WTC11 (cell line): ENCODE measurements at regions not wholly inside any gene's neighbourhood (a gene's known extent, or its start where the extent isn't known, plus 50 kb on each side); places are given as distances from the start of the nearest gene placed in this dataset.

Experiments
- CREB1 ChIP-seq: sonication (generic); formaldehyde crosslinking; IDR thresholded peaks from 2 replicates; pipeline ENCODE4 v1.8.0; 2023; ENCODE audit warnings: mild to moderate bottlenecking, missing genetic modification reagents
- CTCF ChIP-seq: fragments of 200-600 bp; IDR thresholded peaks from 2 replicates; pipeline ENCODE4 v1.8.0; 2022; ENCODE audit warnings: antibody characterized with exemption
- E2F1 ChIP-seq: sonication (generic); formaldehyde crosslinking; IDR thresholded peaks from 2 replicates; pipeline ENCODE4 v1.8.0; 2022; ENCODE audit warnings: mild to moderate bottlenecking, missing genetic modification reagents
- HMGXB4 ChIP-seq: sonication (generic); formaldehyde crosslinking; IDR thresholded peaks from 2 replicates; pipeline ENCODE4 v1.8.1; 2023; ENCODE audit warnings: mild to moderate bottlenecking, moderate library complexity, missing genetic modification reagents
- IRF1 ChIP-seq: sonication (generic); formaldehyde crosslinking; IDR thresholded peaks from 2 replicates; pipeline ENCODE4 v1.8.0; 2023; ENCODE audit warnings: missing genetic modification reagents
- NR3C1 ChIP-seq: sonication (generic); formaldehyde crosslinking; conservative IDR thresholded peaks from 2 replicates; pipeline ENCODE4 v1.8.1; 2023; ENCODE audit warnings: low read depth, mild to moderate bottlenecking, missing genetic modification reagents
- SP1 ChIP-seq: sonication (generic); formaldehyde crosslinking; conservative IDR thresholded peaks from 2 replicates; pipeline ENCODE4 v1.8.1; 2022; ENCODE audit warnings: missing genetic modification reagents
- STAT6 ChIP-seq: sonication (generic); formaldehyde crosslinking; conservative IDR thresholded peaks from 2 replicates; pipeline ENCODE4 v1.8.1; 2023; ENCODE audit warnings: mild to moderate bottlenecking, low read depth, missing genetic modification reagents, moderate library complexity
- USF2 ChIP-seq: sonication (generic); formaldehyde crosslinking; IDR thresholded peaks from 2 replicates; pipeline ENCODE4 v1.8.1; 2023; ENCODE audit warnings: mild to moderate bottlenecking, missing genetic modification reagents, moderate library complexity
- ZNF281 ChIP-seq: sonication (generic); formaldehyde crosslinking; IDR thresholded peaks from 2 replicates; pipeline ENCODE4 v1.8.0; 2023; ENCODE audit warnings: mild to moderate bottlenecking, missing genetic modification reagents
- ZNF423 ChIP-seq: fragments of 250-450 bp; sonication (Bioruptor Pico); IDR thresholded peaks from 2 replicates; pipeline ENCODE4 v2.1.2; 2022; ENCODE audit warnings: mild to moderate bottlenecking, moderate library complexity

- TF ChIP-seq ZNF423 (CRISPR knock-in tag) = no peak
- no peak for TF ChIP-seq IRF1 (CRISPR knock-in tag)
- TF ChIP-seq CTCF = no peak
- TF ChIP-seq CREB1 (CRISPR knock-in tag) = no peak
- TF ChIP-seq HMGXB4 (CRISPR knock-in tag) = no peak
- no peak for TF ChIP-seq SP1
- TF ChIP-seq E2F1 = no peak
- TF ChIP-seq NR3C1 (CRISPR knock-in tag) = no peak
- TF ChIP-seq USF2 = no peak
- no peak for TF ChIP-seq STAT6 (CRISPR knock-in tag)
- TF ChIP-seq ZNF281 (CRISPR knock-in tag) = no peak
Observed at GRCh38 chr2:226554701-226555100, 244.9 kb downstream of the IRS1 start.
